ENCODE measurements at regions not wholly inside any gene's neighbourhood (a gene's known extent, or its start where the extent isn't known, plus 50 kb on each side); places are given as distances from the start of the nearest gene placed in this dataset.

GRCh38 chr21:15559660-15560059, 170.1 kb upstream of the USP25 start:
- Mint-ChIP-seq H3K36me3 (ENCODE audit: insufficient read depth, unreplicated experiment) (no peaks in the 10 kb centered on the region), H3K9me3 (ENCODE audit: unreplicated experiment) (no peaks in the 10 kb centered on the region), H3K27me3 (ENCODE audit: insufficient read depth, unreplicated experiment) (no peaks in the 10 kb centered on the region), H3K4me3 (ENCODE audit: unreplicated experiment) (no peak overlapping the region), H3K4me1 (ENCODE audit: insufficient read depth, unreplicated experiment) (no peaks in the 10 kb centered on the region), H3K27ac (ENCODE audit: low read depth, unreplicated experiment) (no peak overlapping the region)
- CTCF ChIA-PET: interaction anchor here (0.6 to 1.4 kb wide), 3 partner anchors 17 to 1383 kb away, joined by 3 to 5 read pairs (median 4); no protein-coding TSS in a partner anchor
- no peak for DNase-seq (ENCODE audit: unreplicated experiment)
- POLR2A ChIA-PET: interaction anchor here (0.8 to 2.0 kb wide), 2 partner anchors 10 to 819 kb away, joined by 3 to 7 read pairs; no protein-coding TSS in a partner anchor
- intact Hi-C loops (cut with micrococcal nuclease): no loop called here
- TF ChIP-seq CTCF (IDR thresholded peaks at IDR 0.05; ENCODE audit: unreplicated experiment): no peak
- no TSS peak for BruUV-seq (replicated peaks)

GRCh38 chr21:15560383-15561056, 169.3 kb upstream of the USP25 start:
- no peak for DNase-seq (ENCODE audit: unreplicated experiment)
- H3K27me3 Mint-ChIP-seq (ENCODE audit: insufficient read depth, unreplicated experiment): no peaks in the 10 kb centered on the region
- CTCF ChIA-PET: interaction anchor here (0.5 to 0.6 kb wide), 2 partner anchors 269 to 446 kb away, joined by 3 to 5 read pairs; no protein-coding TSS in a partner anchor
- no peak for TF ChIP-seq CTCF (IDR thresholded peaks at IDR 0.05; ENCODE audit: unreplicated experiment)
- no TSS peak for BruUV-seq (replicated peaks)
- no peaks in the 10 kb centered on the region for H3K9me3 Mint-ChIP-seq (ENCODE audit: unreplicated experiment)
- H3K36me3 Mint-ChIP-seq (ENCODE audit: insufficient read depth, unreplicated experiment): no peaks in the 10 kb centered on the region
- intact Hi-C loops (cut with micrococcal nuclease): no loop called here
- H3K4me3 Mint-ChIP-seq (ENCODE audit: unreplicated experiment): no peak overlapping the region
- no peak overlapping the region for H3K27ac Mint-ChIP-seq (ENCODE audit: low read depth, unreplicated experiment)
- no peaks in the 10 kb centered on the region for H3K4me1 Mint-ChIP-seq (ENCODE audit: insufficient read depth, unreplicated experiment)
- POLR2A ChIA-PET: no interaction called here

GRCh38 chr21:15562748-15563147, 167.0 kb upstream of the USP25 start:
- no peaks in the 10 kb centered on the region for H3K27me3 Mint-ChIP-seq (ENCODE audit: insufficient read depth, unreplicated experiment)

GRCh38 chr21:15564907-15565306, 164.9 kb upstream of the USP25 start:
- Mint-ChIP-seq H3K4me1 (ENCODE audit: insufficient read depth, unreplicated experiment) (no peaks in the 10 kb centered on the region), H3K4me3 (ENCODE audit: unreplicated experiment) (no peak overlapping the region), H3K36me3 (ENCODE audit: insufficient read depth, unreplicated experiment) (no peaks in the 10 kb centered on the region), H3K27me3 (ENCODE audit: insufficient read depth, unreplicated experiment) (no peaks in the 10 kb centered on the region), H3K27ac (ENCODE audit: low read depth, unreplicated experiment) (no peak overlapping the region), H3K9me3 (ENCODE audit: unreplicated experiment) (no peaks in the 10 kb centered on the region)
- BruUV-seq (replicated peaks): no TSS peak
- TF ChIP-seq CTCF (IDR thresholded peaks at IDR 0.05; ENCODE audit: unreplicated experiment): no peak
- POLR2A ChIA-PET: interaction anchor here (0.6 to 1.1 kb wide), 2 partner anchors 30 to 400 kb away, joined by 3 read pairs; no protein-coding TSS in a partner anchor
- no peak for DNase-seq (ENCODE audit: unreplicated experiment)
- intact Hi-C loops (cut with micrococcal nuclease): no loop called here
- CTCF ChIA-PET: interaction anchor here (0.5 to 1.0 kb wide), 2 partner anchors 9 to 12 kb away, joined by 3 read pairs; no protein-coding TSS in a partner anchor

More at GRCh38 chr21:15562748-15563147, 167.0 kb upstream of the USP25 start:
- ChIA-PET POLR2A (interaction anchor here (0.6 kb wide), 1 partner anchor 83 kb away, joined by 4 read pairs; no protein-coding TSS in a partner anchor), CTCF (no interaction called here)
- TF ChIP-seq CTCF (IDR thresholded peaks at IDR 0.05; ENCODE audit: unreplicated experiment): no peak
- H3K27ac Mint-ChIP-seq (ENCODE audit: low read depth, unreplicated experiment): no peak overlapping the region
- H3K9me3 Mint-ChIP-seq (ENCODE audit: unreplicated experiment): no peaks in the 10 kb centered on the region
- no peaks in the 10 kb centered on the region for H3K4me1 Mint-ChIP-seq (ENCODE audit: insufficient read depth, unreplicated experiment)
- intact Hi-C loops (cut with micrococcal nuclease): no loop called here
- no peak for DNase-seq (ENCODE audit: unreplicated experiment)
- BruUV-seq (replicated peaks): no TSS peak
- H3K4me3 Mint-ChIP-seq (ENCODE audit: unreplicated experiment): no peak overlapping the region
- no peaks in the 10 kb centered on the region for H3K36me3 Mint-ChIP-seq (ENCODE audit: insufficient read depth, unreplicated experiment)

Measured in MCF 10A (cell line).